H9 (cell line): ENCODE measurements at regions not wholly inside any gene's neighbourhood (a gene's known extent, or its start where the extent isn't known, plus 50 kb on each side); places are given as distances from the start of the nearest gene placed in this dataset.

Source experiments
- DNase-seq: peaks from one replicate; pipeline ENCODE4 v3.0.0-alpha.2; 2017
- H2AFZ ChIP-seq: one replicate; pipeline ENCODE4 v1.6.1; 2013; ENCODE audit warnings: mild to moderate bottlenecking, low read length, control low read depth, moderate library complexity
- H2AK5ac ChIP-seq: 2 replicates; pipeline ENCODE4 v1.6.1; 2013; ENCODE audit warnings: low read length, control low read depth, mixed read lengths; ENCODE audit not compliant: insufficient read length
- H2BK120ac ChIP-seq: one replicate; pipeline ENCODE4 v1.6.1; 2013; ENCODE audit warnings: low read depth, mild to moderate bottlenecking, low read length, control low read depth, inconsistent platforms; ENCODE audit not compliant: poor library complexity, severe bottlenecking
- H2BK12ac ChIP-seq: 2 replicates; pipeline ENCODE4 v1.6.1; 2013; ENCODE audit warnings: low read length, control low read depth, mixed read lengths, low read depth; ENCODE audit not compliant: insufficient read length
- H2BK15ac ChIP-seq: 2 replicates; pipeline ENCODE4 v1.6.1; 2013; ENCODE audit warnings: low read depth, low read length, control low read depth
- H2BK20ac ChIP-seq: one replicate; pipeline ENCODE4 v1.6.1; 2013; ENCODE audit warnings: low read depth, mild to moderate bottlenecking, low read length, control low read depth, inconsistent platforms; ENCODE audit not compliant: poor library complexity, severe bottlenecking
- H2BK5ac ChIP-seq: 2 replicates; pipeline ENCODE4 v1.6.1; 2013; ENCODE audit warnings: low read length, control low read depth, mixed read lengths; ENCODE audit not compliant: insufficient read length
- H3K14ac ChIP-seq: 2 replicates; pipeline ENCODE4 v1.6.1; 2013; ENCODE audit warnings: low read length, control low read depth; ENCODE audit not compliant: insufficient read depth
- H3K18ac ChIP-seq: 2 replicates; pipeline ENCODE4 v1.6.1; 2013; ENCODE audit warnings: low read depth, mild to moderate bottlenecking, mixed read lengths, low read length, control low read depth; ENCODE audit not compliant: insufficient read length
- H3K23ac ChIP-seq: 2 replicates; pipeline ENCODE4 v1.6.1; 2013; ENCODE audit warnings: low read length, control low read depth, mixed read lengths, low read depth; ENCODE audit not compliant: insufficient read length
- H3K23me2 ChIP-seq: 2 replicates; pipeline ENCODE4 v1.6.1; 2013; ENCODE audit warnings: low read depth, mild to moderate bottlenecking, mixed read lengths, low read length, control low read depth; ENCODE audit not compliant: insufficient read length, poor library complexity, severe bottlenecking
- H3K27ac ChIP-seq: 2 replicates; pipeline ENCODE4 v1.5.1; 2013; ENCODE audit warnings: low read length, control low read depth, mixed read lengths, low read depth; ENCODE audit not compliant: insufficient read length
- H3K27me3 ChIP-seq: 2 replicates; pipeline ENCODE4 v1.6.1; 2013; ENCODE audit warnings: low read length, control low read depth, inconsistent platforms; ENCODE audit not compliant: insufficient read depth
- H3K4ac ChIP-seq: 2 replicates; pipeline ENCODE4 v1.6.1; 2013; ENCODE audit warnings: low read depth, mild to moderate bottlenecking, control low read depth, inconsistent platforms, low read length, moderate library complexity
- H3K4me1 ChIP-seq: 2 replicates; pipeline ENCODE4 v1.6.1; 2013; ENCODE audit warnings: low read length, control low read depth, inconsistent platforms; ENCODE audit not compliant: insufficient read depth
- H3K4me2 ChIP-seq: 2 replicates; pipeline ENCODE4 v1.6.1; 2013; ENCODE audit warnings: low read length, control low read depth, mixed read lengths; ENCODE audit not compliant: insufficient read length, insufficient read depth
- H3K56ac ChIP-seq: 2 replicates; pipeline ENCODE4 v1.6.1; 2013; ENCODE audit warnings: low read depth, mild to moderate bottlenecking, mixed read lengths, low read length, control low read depth; ENCODE audit not compliant: insufficient read length
- H3K79me1 ChIP-seq: 2 replicates; pipeline ENCODE4 v1.6.1; 2013; ENCODE audit warnings: low read depth, mild to moderate bottlenecking, moderate library complexity, low read length, control low read depth, inconsistent platforms; ENCODE audit not compliant: insufficient read depth, poor library complexity, severe bottlenecking
- H3K79me2 ChIP-seq: 2 replicates; pipeline ENCODE4 v1.6.1; 2013; ENCODE audit warnings: low read length, control low read depth, inconsistent platforms; ENCODE audit not compliant: insufficient read depth
- H3K9ac ChIP-seq: 2 replicates; pipeline ENCODE4 v1.6.1; 2013; ENCODE audit warnings: low read length, control low read depth, mixed read lengths; ENCODE audit not compliant: insufficient read length; ENCODE audit errors: extremely low read depth
- H3K9me3 ChIP-seq: one replicate; pipeline ENCODE4 v1.6.1; 2013; ENCODE audit warnings: low read depth, low read length, inconsistent platforms; ENCODE audit not compliant: control insufficient read depth
- H3T11ph ChIP-seq: one replicate; pipeline ENCODE4 v1.6.1; 2013; ENCODE audit warnings: mild to moderate bottlenecking, low read length, control low read depth, inconsistent platforms
- H4K20me1 ChIP-seq: one replicate; pipeline ENCODE4 v1.6.1; 2013; ENCODE audit not compliant: control insufficient read depth, insufficient read length, insufficient read depth
- H4K5ac ChIP-seq: 2 replicates; pipeline ENCODE4 v1.6.1; 2013; ENCODE audit warnings: low read depth, mild to moderate bottlenecking, mixed read lengths, low read length, control low read depth; ENCODE audit not compliant: insufficient read length
- H4K8ac ChIP-seq: replicated peaks from 2 replicates; pipeline ENCODE4 v1.6.1; 2013; ENCODE audit warnings: low read length, control low read depth, mixed read lengths, low read depth; ENCODE audit not compliant: insufficient read length
- H4K91ac ChIP-seq: 2 replicates; pipeline ENCODE4 v1.6.1; 2013; ENCODE audit warnings: low read depth, mild to moderate bottlenecking, moderate library complexity, mixed read lengths, low read length, control low read depth; ENCODE audit not compliant: insufficient read length
- H3K27ac Mint-ChIP-seq, 3 experiments: 2 replicates in 2 of 3; 3 replicates in 1 of 3; pipeline ENCODE4 v1.8.0; 2020 to 2021; ENCODE audit warnings: mixed read lengths in 3 of 3, mild to moderate bottlenecking in 1 of 3, moderate library complexity in 1 of 3
- H3K27me3 Mint-ChIP-seq: 2 replicates; pipeline ENCODE4 v1.8.0; 2021; ENCODE audit warnings: low read depth, mild to moderate bottlenecking, moderate library complexity, mixed read lengths
- H3K36me3 Mint-ChIP-seq, 3 experiments: 2 replicates in 2 of 3; 3 replicates in 1 of 3; pipeline ENCODE4 v1.8.0; 2020 to 2021; ENCODE audit warnings: low read depth in 3 of 3, mixed read lengths in 3 of 3; ENCODE audit not compliant: insufficient read depth in 1 of 3
- H3K4me1 Mint-ChIP-seq, 2 experiments: 2 replicates each; pipeline ENCODE4 v1.8.0; 2020; ENCODE audit warnings: mixed read lengths in 2 of 2
- H3K4me3 Mint-ChIP-seq, 2 experiments: 2 replicates in 1 of 2; 3 replicates in 1 of 2; pipeline ENCODE4 v1.8.0; 2020 to 2021; ENCODE audit warnings: mild to moderate bottlenecking in 2 of 2, mixed read lengths in 2 of 2, moderate library complexity in 1 of 2
- H3K9me3 Mint-ChIP-seq, 2 experiments: 2 replicates in 1 of 2; 3 replicates in 1 of 2; pipeline ENCODE4 v1.8.0; 2020; ENCODE audit warnings: mild to moderate bottlenecking in 2 of 2, mixed read lengths in 2 of 2, moderate library complexity in 1 of 2
- CTCF ChIP-seq: fragments of 200-600 bp; sonication (generic); conservative IDR thresholded peaks from 3 replicates; pipeline ENCODE4 v1.8.0; 2021; ENCODE audit warnings: antibody characterized with exemption, mild to moderate bottlenecking
- WGBS: extraction: QIAGEN DNeasy Blood & Tissue Kit; methylation state at CpG from one replicate; pipeline ENCODE4 v1.1.7; 2013; ENCODE audit warnings: missing lambda C conversion rate, low lambda C conversion rate, mixed read lengths; ENCODE audit not compliant: insufficient read length; ENCODE audit errors: extremely low coverage; 5-methylcytosine and 5-hydroxymethylcytosine counted together

- no peak overlapping the region for H4K8ac ChIP-seq
- no peak for TF ChIP-seq CTCF
- no peak overlapping the region for H3K27ac ChIP-seq
- H3K18ac ChIP-seq: no peak overlapping the region
- no peak overlapping the region for H3K4ac ChIP-seq
- H2BK15ac ChIP-seq: no peak overlapping the region
- H3K4me1 Mint-ChIP-seq: peaks cover 0 to 3% of the 10 kb centered on the region in 2 experiments; a peak in 1 of 4 replicates
- H4K20me1 ChIP-seq: no peaks in the 10 kb centered on the region
- H3K23ac ChIP-seq: no peak overlapping the region
- no peaks in the 10 kb centered on the region for H3K79me1 ChIP-seq
- no peaks in the 10 kb centered on the region for H3K23me2 ChIP-seq
- H3K9ac ChIP-seq: no peak overlapping the region
- H3K27me3 ChIP-seq: no peaks in the 10 kb centered on the region
- no peak overlapping the region for H2AFZ ChIP-seq
- H3K27ac Mint-ChIP-seq: no peak overlapping the region
- no peak overlapping the region for H2BK5ac ChIP-seq
- H2BK12ac ChIP-seq: no peak overlapping the region
- H2BK20ac ChIP-seq: no peak overlapping the region
- H2AK5ac ChIP-seq: no peak overlapping the region
- H3K4me3 Mint-ChIP-seq: no peak overlapping the region
- H3T11ph ChIP-seq: no peak overlapping the region
- H3K4me2 ChIP-seq: no peak overlapping the region
- H3K79me2 ChIP-seq: no peaks in the 10 kb centered on the region
- DNase-seq: no peak
- H3K9me3 Mint-ChIP-seq: no peaks in the 10 kb centered on the region; a peak in 1 of 5 replicates
- H3K36me3 Mint-ChIP-seq: no peaks in the 10 kb centered on the region
- WGBS: no CpG with 5 or more reads among the region's 3 CpGs
- no peak overlapping the region for H3K56ac ChIP-seq
- no peaks in the 10 kb centered on the region for H3K27me3 Mint-ChIP-seq
- H4K91ac ChIP-seq: no peak overlapping the region
- no peak overlapping the region for H2BK120ac ChIP-seq
- H3K14ac ChIP-seq: no peak overlapping the region
- H3K9me3 ChIP-seq: no peaks in the 10 kb centered on the region
- no peaks in the 10 kb centered on the region for H3K4me1 ChIP-seq
- no peak overlapping the region for H4K5ac ChIP-seq
Observed at GRCh38 chr9:74412236-74412979, 84.7 kb upstream of the RORB start.
